ENCODE measurements at regions not wholly inside any gene's neighbourhood (a gene's known extent, or its start where the extent isn't known, plus 50 kb on each side); places are given as distances from the start of the nearest gene placed in this dataset.

DNA sequence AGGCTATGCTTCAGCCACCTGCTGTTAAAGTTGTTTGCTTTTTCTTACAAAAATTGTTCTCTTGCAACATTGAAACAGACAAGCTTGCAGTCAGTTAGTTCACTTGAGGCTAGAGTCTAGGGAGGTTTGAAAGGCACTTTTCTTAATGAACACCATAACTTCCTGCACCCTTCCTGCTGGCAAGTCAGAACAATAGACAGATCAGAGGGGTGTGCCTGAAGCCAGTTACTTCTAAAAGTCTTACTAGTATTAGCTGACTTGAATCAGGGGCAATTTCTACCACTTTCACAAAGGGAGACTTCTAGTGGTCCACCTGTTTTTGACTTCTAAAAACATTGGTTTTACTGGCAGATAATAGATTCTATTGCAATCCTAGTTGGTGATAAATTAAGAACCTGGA, 367.4 kb upstream of the CDH20 start:
- TF ChIP-seq, protein P1, sequence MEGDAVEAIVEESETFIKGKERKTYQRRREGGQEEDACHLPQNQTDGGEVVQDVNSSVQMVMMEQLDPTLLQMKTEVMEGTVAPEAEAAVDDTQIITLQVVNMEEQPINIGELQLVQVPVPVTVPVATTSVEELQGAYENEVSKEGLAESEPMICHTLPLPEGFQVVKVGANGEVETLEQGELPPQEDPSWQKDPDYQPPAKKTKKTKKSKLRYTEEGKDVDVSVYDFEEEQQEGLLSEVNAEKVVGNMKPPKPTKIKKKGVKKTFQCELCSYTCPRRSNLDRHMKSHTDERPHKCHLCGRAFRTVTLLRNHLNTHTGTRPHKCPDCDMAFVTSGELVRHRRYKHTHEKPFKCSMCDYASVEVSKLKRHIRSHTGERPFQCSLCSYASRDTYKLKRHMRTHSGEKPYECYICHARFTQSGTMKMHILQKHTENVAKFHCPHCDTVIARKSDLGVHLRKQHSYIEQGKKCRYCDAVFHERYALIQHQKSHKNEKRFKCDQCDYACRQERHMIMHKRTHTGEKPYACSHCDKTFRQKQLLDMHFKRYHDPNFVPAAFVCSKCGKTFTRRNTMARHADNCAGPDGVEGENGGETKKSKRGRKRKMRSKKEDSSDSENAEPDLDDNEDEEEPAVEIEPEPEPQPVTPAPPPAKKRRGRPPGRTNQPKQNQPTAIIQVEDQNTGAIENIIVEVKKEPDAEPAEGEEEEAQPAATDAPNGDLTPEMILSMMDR (IDR thresholded peaks at IDR 0.05): no peak
- TF ChIP-seq ZFX (IDR thresholded peaks at IDR 0.05; ENCODE audit: borderline replicate concordance): no peak
